Esophagus squamous epithelium (tissue), 4 donors: ENCODE measurements at regions not wholly inside any gene's neighbourhood (a gene's known extent, or its start where the extent isn't known, plus 50 kb on each side); places are given as distances from the start of the nearest gene placed in this dataset.

Experiments
- CTCF ChIP-seq, 6 experiments: fragments of 450-650 bp in 4 of 6; fragments of 200-600 bp in 2 of 6; sonication (generic) in 2 of 6; IDR thresholded peaks; one replicate each; pipeline ENCODE4 v1.5.1; 2016 to 2019; ENCODE audit warnings: antibody characterized with exemption in 6 of 6, mild to moderate bottlenecking in 4 of 6, moderate library complexity in 4 of 6
- POLR2A ChIP-seq, 4 donors: fragments of 450-650 bp; IDR thresholded peaks; one replicate each; pipeline ENCODE4 v1.6.1; 2017; ENCODE audit warnings: antibody characterized with exemption in 4 of 4, mild to moderate bottlenecking in 4 of 4, moderate library complexity in 3 of 4

DNA sequence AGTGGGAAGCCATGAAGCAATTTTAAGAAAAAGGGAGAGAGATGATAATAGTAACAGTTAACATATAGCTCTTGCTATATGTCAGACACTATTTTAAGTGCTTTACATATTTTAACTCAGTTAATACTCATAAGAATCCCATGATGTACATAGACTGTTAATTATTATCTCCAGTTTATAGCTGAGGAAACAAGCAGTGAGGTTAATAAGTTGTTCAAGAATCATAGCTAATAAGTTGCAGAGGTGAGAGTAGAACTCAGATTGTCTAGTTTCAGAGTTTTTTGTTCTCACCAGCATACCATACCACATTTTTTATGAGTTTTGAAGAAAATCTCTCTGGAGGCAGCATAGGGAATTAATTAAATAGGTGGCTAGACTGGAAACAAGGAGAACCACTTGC, 144.6 kb upstream of the MMS22L start:
- no peak for TF ChIP-seq CTCF (IDR thresholded peaks at IDR 0.05)
- no peak for TF ChIP-seq POLR2A (IDR thresholded peaks at IDR 0.05)
